ENCODE measurements at regions not wholly inside any gene's neighbourhood (a gene's known extent, or its start where the extent isn't known, plus 50 kb on each side); places are given as distances from the start of the nearest gene placed in this dataset.

DNA sequence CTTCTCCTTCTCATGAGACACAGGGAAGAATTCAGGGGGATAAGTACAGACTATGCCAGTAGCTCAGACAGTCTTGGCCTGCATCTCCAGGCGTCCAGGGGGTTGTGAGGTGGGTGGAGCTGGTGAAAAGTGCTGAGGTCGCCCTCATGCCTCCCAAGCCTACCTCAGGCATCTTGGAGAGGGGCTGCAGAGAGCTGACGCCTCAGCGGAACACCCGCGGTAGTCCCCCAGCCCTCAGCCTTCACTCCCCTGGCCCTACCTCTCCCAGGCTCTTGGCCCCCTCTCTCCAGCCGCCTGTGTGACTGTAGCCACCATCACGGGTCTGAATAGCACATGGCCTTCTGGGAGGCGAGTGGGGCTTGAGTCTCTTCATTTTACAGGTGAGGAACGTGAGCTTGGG lies 59.8 kb upstream of the DLK1 start:
- FAIRE-seq = no peak

DNA sequence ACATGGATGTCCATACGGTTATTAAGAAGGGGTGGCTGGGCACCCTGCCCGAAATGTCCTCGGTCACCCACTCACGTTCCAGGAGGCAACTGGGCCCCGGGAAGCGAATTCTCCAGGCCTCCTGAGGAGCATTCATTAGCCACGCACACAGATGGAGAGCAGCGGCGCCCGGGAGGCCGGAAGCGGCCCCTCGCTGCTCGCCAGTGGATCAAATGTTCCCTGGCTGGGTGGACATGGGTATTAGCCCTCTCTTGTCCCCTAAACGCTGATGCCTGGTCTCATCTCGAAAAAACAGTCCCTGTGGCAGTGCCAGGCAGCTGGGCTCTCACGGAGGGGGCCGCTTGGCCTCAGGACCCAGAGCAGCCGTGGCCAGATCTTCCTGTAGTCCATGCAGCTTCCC lies 59.0 kb upstream of the DLK1 start:
- Histone ChIP-seq H3K9ac (ENCODE audit: low read length in 3 of 3) (no peak overlapping the region), H3K9me3 (ENCODE audit: control insufficient read depth in 2 of 3, insufficient read depth in 1 of 3, low read length in 3 of 3) (no peaks in the 10 kb centered on the region), H3K4me3 (ENCODE audit: low read length in 3 of 3) (no peak overlapping the region), H3K27me3 (ENCODE audit: control insufficient read depth, insufficient read depth, low read length) (no peaks in the 10 kb centered on the region), H3K4me1 (ENCODE audit: control insufficient read depth in 2 of 3, insufficient read depth in 2 of 3, low read depth in 1 of 3, low read length in 3 of 3) (peaks cover 0 to 33% (median 23%) of the 10 kb centered on the region in 3 donors), H3K27ac (ENCODE audit: low read depth in 2 of 2, low read length in 2 of 2) (no peak overlapping the region), H3K36me3 (ENCODE audit: control insufficient read depth in 2 of 3, insufficient read depth in 3 of 3, low read length in 3 of 3) (no peaks in the 10 kb centered on the region)
- FAIRE-seq (no peak), DNase-seq (peak in 1 of 5 donors; percentile 52)
- TF ChIP-seq, protein P1, sequence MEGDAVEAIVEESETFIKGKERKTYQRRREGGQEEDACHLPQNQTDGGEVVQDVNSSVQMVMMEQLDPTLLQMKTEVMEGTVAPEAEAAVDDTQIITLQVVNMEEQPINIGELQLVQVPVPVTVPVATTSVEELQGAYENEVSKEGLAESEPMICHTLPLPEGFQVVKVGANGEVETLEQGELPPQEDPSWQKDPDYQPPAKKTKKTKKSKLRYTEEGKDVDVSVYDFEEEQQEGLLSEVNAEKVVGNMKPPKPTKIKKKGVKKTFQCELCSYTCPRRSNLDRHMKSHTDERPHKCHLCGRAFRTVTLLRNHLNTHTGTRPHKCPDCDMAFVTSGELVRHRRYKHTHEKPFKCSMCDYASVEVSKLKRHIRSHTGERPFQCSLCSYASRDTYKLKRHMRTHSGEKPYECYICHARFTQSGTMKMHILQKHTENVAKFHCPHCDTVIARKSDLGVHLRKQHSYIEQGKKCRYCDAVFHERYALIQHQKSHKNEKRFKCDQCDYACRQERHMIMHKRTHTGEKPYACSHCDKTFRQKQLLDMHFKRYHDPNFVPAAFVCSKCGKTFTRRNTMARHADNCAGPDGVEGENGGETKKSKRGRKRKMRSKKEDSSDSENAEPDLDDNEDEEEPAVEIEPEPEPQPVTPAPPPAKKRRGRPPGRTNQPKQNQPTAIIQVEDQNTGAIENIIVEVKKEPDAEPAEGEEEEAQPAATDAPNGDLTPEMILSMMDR (IDR thresholded peaks at IDR 0.05; ENCODE audit: borderline replicate concordance, extremely low read depth, insufficient read depth) = no peak
- intact Hi-C loops (cut with DNase I) = no loop called here

More for the DNA sequence above, 59.8 kb upstream of the DLK1 start:
- no peaks in the 10 kb centered on the region for H3K36me3 ChIP-seq (ENCODE audit: control insufficient read depth in 2 of 3, insufficient read depth in 3 of 3, low read length in 3 of 3)
- H3K9ac ChIP-seq (ENCODE audit: low read length in 3 of 3) = no peak overlapping the region
- H3K27me3 ChIP-seq (ENCODE audit: control insufficient read depth, insufficient read depth, low read length) = no peaks in the 10 kb centered on the region
- TF ChIP-seq, protein P1 (IDR thresholded peaks at IDR 0.05; ENCODE audit: borderline replicate concordance, extremely low read depth, insufficient read depth) = no peak
- H3K4me1 ChIP-seq (ENCODE audit: control insufficient read depth in 2 of 3, insufficient read depth in 2 of 3, low read depth in 1 of 3, low read length in 3 of 3) = peaks cover 0 to 33% (median 23%) of the 10 kb centered on the region in 3 donors
- no peaks in the 10 kb centered on the region for H3K9me3 ChIP-seq (ENCODE audit: control insufficient read depth in 2 of 3, insufficient read depth in 1 of 3, low read length in 3 of 3)
- peak overlapping the region in 1 of 2 donors; percentile 23 for H3K27ac ChIP-seq (ENCODE audit: low read depth in 2 of 2, low read length in 2 of 2)
- H3K4me3 ChIP-seq (ENCODE audit: low read length in 3 of 3) = no peak overlapping the region
- intact Hi-C loops (cut with DNase I) = no loop called here
- peak in 1 of 5 donors; percentile 60 for DNase-seq

DNA sequence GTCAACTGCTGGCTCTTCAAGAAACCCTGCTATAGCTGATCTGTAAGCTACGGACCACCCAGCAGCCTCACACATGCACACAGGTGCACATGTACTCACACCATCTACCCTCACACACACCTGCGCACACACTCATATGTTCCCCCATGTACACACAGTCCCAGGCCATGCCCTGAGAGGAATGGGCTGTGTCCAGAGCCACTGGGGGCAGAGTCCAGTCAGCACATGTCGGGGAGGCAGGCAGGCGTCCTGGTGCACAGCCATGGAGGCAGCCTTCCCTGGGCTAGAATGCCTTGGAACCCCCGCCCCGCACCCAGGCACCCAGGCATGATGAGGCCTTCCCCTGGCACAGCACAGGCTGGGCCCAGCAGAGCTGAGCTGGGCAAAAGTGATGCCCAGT lies 58.3 kb upstream of the DLK1 start:
- TF ChIP-seq, protein P1 (IDR thresholded peaks at IDR 0.05; ENCODE audit: borderline replicate concordance, extremely low read depth, insufficient read depth) = no peak
- peak in 1 of 5 donors; percentile 54 for DNase-seq

DNA sequence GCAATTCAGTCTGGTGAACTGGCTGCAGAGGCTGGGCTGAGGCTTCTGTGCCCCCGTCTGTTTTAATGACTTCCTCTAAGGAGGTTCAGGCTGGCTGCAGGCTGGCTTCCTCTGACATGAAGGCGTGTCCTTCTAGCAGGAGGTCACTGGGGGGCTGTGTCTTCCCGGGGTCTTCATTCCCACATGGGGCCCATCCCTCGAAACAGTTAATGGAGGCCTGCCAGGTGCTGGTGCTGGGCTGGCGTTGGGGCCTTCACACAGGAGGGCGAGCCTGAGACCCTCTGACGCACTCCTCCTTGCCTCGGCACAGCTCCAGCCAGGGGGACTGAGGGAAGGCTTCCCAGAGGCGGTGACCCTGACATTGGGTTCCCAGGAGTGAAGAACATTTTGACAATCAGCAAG lies 57.7 kb upstream of the DLK1 start:
- peak in 1 of 5 donors; percentile 55 for DNase-seq
- Histone ChIP-seq H3K36me3 (ENCODE audit: control insufficient read depth in 2 of 3, insufficient read depth in 3 of 3, low read length in 3 of 3) (no peaks in the 10 kb centered on the region), H3K27me3 (ENCODE audit: control insufficient read depth, insufficient read depth, low read length) (no peaks in the 10 kb centered on the region), H3K27ac (ENCODE audit: low read depth in 2 of 2, low read length in 2 of 2) (no peak overlapping the region), H3K9ac (ENCODE audit: low read length in 3 of 3) (no peak overlapping the region), H3K9me3 (ENCODE audit: control insufficient read depth in 2 of 3, insufficient read depth in 1 of 3, low read length in 3 of 3) (no peaks in the 10 kb centered on the region), H3K4me3 (ENCODE audit: low read length in 3 of 3) (no peak overlapping the region), H3K4me1 (ENCODE audit: control insufficient read depth in 2 of 3, insufficient read depth in 2 of 3, low read depth in 1 of 3, low read length in 3 of 3) (peaks cover 0 to 28% (median 23%) of the 10 kb centered on the region in 3 donors)
- TF ChIP-seq, protein P1 (IDR thresholded peaks at IDR 0.05; ENCODE audit: borderline replicate concordance, extremely low read depth, insufficient read depth) = no peak
- intact Hi-C loops (cut with DNase I) = no loop called here
- FAIRE-seq = no peak

More for the DNA sequence above, 58.3 kb upstream of the DLK1 start:
- no peak overlapping the region for H3K9ac ChIP-seq (ENCODE audit: low read length in 3 of 3)
- H3K27ac ChIP-seq (ENCODE audit: low read depth in 2 of 2, low read length in 2 of 2) = peak overlapping the region in 1 of 2 donors; percentile 22
- intact Hi-C loops (cut with DNase I) = no loop called here
- H3K27me3 ChIP-seq (ENCODE audit: control insufficient read depth, insufficient read depth, low read length) = no peaks in the 10 kb centered on the region
- no peaks in the 10 kb centered on the region for H3K36me3 ChIP-seq (ENCODE audit: control insufficient read depth in 2 of 3, insufficient read depth in 3 of 3, low read length in 3 of 3)
- no peaks in the 10 kb centered on the region for H3K9me3 ChIP-seq (ENCODE audit: control insufficient read depth in 2 of 3, insufficient read depth in 1 of 3, low read length in 3 of 3)
- H3K4me1 ChIP-seq (ENCODE audit: control insufficient read depth in 2 of 3, insufficient read depth in 2 of 3, low read depth in 1 of 3, low read length in 3 of 3) = peaks cover 0 to 33% (median 23%) of the 10 kb centered on the region in 3 donors
- FAIRE-seq = no peak
- H3K4me3 ChIP-seq (ENCODE audit: low read length in 3 of 3) = no peak overlapping the region

Measured in kidney (tissue), 13 donors.